ENCODE measurements at regions not wholly inside any gene's neighbourhood (a gene's known extent, or its start where the extent isn't known, plus 50 kb on each side); places are given as distances from the start of the nearest gene placed in this dataset.

DNA sequence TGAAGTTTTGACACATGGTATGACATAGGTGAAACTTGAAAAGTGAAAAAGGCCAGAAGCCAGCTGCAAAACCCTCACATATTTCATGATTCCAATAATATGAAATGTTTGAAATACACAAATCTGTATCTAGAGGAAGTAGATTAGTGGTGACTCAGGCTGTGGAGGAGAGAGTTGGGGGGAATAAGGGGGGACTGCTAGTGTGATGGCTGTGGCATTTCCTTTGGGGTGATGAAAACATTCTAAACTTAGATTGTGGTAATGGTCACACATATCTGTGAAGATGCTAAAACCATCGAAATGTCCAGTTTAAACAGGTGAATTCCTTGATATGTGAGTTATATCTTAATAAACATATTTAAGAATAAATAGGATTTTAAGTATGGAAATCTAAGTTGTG, 343.5 kb upstream of the SFRP2 start:
- CTCF ChIA-PET = no interaction called here
- H3K27ac ChIP-seq (ENCODE audit: low read length) = no peak overlapping the region
- in situ Hi-C loops (cut with HindIII; ENCODE audit: low pct_unique_long_range_greater_than_20kb, low sequenced_read_pairs) = no loop called here
- H3K36me3 ChIP-seq (ENCODE audit: control insufficient read depth, insufficient read depth, low read length) = no peaks in the 10 kb centered on the region
- H3K4me1 ChIP-seq (ENCODE audit: control insufficient read depth, insufficient read depth, low read length) = no peaks in the 10 kb centered on the region
- no peak overlapping the region for H3K4me3 ChIP-seq (ENCODE audit: low read depth in 2 of 2, low read length in 2 of 2)
- H3K9me3 ChIP-seq (ENCODE audit: control insufficient read depth, insufficient read depth, low read depth, low read length) = no peaks in the 10 kb centered on the region
- TF ChIP-seq SIN3A (IDR thresholded peaks at IDR 0.05; ENCODE audit: borderline replicate concordance, insufficient read depth, low read depth, low read length) = no peak
- TF ChIP-seq, protein P1, sequence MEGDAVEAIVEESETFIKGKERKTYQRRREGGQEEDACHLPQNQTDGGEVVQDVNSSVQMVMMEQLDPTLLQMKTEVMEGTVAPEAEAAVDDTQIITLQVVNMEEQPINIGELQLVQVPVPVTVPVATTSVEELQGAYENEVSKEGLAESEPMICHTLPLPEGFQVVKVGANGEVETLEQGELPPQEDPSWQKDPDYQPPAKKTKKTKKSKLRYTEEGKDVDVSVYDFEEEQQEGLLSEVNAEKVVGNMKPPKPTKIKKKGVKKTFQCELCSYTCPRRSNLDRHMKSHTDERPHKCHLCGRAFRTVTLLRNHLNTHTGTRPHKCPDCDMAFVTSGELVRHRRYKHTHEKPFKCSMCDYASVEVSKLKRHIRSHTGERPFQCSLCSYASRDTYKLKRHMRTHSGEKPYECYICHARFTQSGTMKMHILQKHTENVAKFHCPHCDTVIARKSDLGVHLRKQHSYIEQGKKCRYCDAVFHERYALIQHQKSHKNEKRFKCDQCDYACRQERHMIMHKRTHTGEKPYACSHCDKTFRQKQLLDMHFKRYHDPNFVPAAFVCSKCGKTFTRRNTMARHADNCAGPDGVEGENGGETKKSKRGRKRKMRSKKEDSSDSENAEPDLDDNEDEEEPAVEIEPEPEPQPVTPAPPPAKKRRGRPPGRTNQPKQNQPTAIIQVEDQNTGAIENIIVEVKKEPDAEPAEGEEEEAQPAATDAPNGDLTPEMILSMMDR (IDR thresholded peaks at IDR 0.05) = no peak
- no peak for TF ChIP-seq TCF7L2 (IDR thresholded peaks at IDR 0.05; ENCODE audit: low read depth, low read length)
- TF ChIP-seq, protein P2, sequence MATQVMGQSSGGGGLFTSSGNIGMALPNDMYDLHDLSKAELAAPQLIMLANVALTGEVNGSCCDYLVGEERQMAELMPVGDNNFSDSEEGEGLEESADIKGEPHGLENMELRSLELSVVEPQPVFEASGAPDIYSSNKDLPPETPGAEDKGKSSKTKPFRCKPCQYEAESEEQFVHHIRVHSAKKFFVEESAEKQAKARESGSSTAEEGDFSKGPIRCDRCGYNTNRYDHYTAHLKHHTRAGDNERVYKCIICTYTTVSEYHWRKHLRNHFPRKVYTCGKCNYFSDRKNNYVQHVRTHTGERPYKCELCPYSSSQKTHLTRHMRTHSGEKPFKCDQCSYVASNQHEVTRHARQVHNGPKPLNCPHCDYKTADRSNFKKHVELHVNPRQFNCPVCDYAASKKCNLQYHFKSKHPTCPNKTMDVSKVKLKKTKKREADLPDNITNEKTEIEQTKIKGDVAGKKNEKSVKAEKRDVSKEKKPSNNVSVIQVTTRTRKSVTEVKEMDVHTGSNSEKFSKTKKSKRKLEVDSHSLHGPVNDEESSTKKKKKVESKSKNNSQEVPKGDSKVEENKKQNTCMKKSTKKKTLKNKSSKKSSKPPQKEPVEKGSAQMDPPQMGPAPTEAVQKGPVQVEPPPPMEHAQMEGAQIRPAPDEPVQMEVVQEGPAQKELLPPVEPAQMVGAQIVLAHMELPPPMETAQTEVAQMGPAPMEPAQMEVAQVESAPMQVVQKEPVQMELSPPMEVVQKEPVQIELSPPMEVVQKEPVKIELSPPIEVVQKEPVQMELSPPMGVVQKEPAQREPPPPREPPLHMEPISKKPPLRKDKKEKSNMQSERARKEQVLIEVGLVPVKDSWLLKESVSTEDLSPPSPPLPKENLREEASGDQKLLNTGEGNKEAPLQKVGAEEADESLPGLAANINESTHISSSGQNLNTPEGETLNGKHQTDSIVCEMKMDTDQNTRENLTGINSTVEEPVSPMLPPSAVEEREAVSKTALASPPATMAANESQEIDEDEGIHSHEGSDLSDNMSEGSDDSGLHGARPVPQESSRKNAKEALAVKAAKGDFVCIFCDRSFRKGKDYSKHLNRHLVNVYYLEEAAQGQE (IDR thresholded peaks at IDR 0.05; ENCODE audit: insufficient read depth in 1 of 2, low read depth in 2 of 2, low read length in 1 of 2) = no peak
- TF ChIP-seq POLR2AphosphoS5 (IDR thresholded peaks at IDR 0.05; ENCODE audit: low read depth, low read length) = no peak
- DNase-seq (ENCODE audit: low read depth, low spot score) (no peak), ATAC-seq (no peak)
- no peaks in the 10 kb centered on the region for H3K27me3 ChIP-seq (ENCODE audit: control insufficient read depth, insufficient read depth, low read length)
- BruUV-seq (replicated peaks) = no TSS peak
- intact Hi-C loops (cut with micrococcal nuclease; ENCODE audit: unreplicated experiment) = no loop called here
- POLR2A ChIA-PET = no interaction called here

DNA sequence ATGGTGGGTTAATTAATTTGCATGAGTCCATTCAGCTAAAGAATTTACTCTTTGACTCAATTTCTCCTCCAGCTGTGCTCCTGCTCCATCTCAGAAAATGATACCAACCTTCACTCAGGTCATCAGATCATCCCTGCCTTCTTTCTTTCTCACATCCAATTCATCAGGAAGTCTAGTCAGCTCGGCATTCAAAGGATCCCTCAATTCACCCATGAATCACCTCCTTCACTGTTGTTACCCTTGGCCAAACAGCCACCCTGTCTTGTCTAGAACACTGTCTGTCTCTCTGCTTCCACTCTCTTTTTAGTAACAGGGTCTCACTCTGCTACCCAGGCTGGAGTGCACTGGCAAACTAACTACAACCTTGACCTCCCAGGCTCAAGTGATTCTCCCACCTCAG, 337.4 kb upstream of the SFRP2 start:
- Histone ChIP-seq H3K27me3 (ENCODE audit: control insufficient read depth, insufficient read depth, low read length) (no peaks in the 10 kb centered on the region), H3K27ac (ENCODE audit: low read length) (no peak overlapping the region), H3K9me3 (ENCODE audit: control insufficient read depth, insufficient read depth, low read depth, low read length) (no peaks in the 10 kb centered on the region), H3K4me1 (ENCODE audit: control insufficient read depth, insufficient read depth, low read length) (no peaks in the 10 kb centered on the region), H3K4me3 (ENCODE audit: low read depth in 2 of 2, low read length in 2 of 2) (no peak overlapping the region), H3K36me3 (ENCODE audit: control insufficient read depth, insufficient read depth, low read length) (no peaks in the 10 kb centered on the region)
- intact Hi-C loops (cut with micrococcal nuclease; ENCODE audit: unreplicated experiment) = no loop called here
- BruUV-seq (replicated peaks) = no TSS peak
- ChIA-PET CTCF (no interaction called here), POLR2A (no interaction called here)
- in situ Hi-C loops (cut with HindIII; ENCODE audit: low pct_unique_long_range_greater_than_20kb, low sequenced_read_pairs) = no loop called here
- ATAC-seq (no peak), DNase-seq (ENCODE audit: low read depth, low spot score) (no peak)
- TF ChIP-seq POLR2AphosphoS5 (IDR thresholded peaks at IDR 0.05; ENCODE audit: low read depth, low read length) (no peak), SIN3A (IDR thresholded peaks at IDR 0.05; ENCODE audit: borderline replicate concordance, insufficient read depth, low read depth, low read length) (no peak), TCF7L2 (IDR thresholded peaks at IDR 0.05; ENCODE audit: low read depth, low read length) (no peak)
- TF ChIP-seq, protein P2 (IDR thresholded peaks at IDR 0.05; ENCODE audit: insufficient read depth in 1 of 2, low read depth in 2 of 2, low read length in 1 of 2) = no peak
